DOHH2 (cell line): ENCODE measurements at regions not wholly inside any gene's neighbourhood (a gene's known extent, or its start where the extent isn't known, plus 50 kb on each side); places are given as distances from the start of the nearest gene placed in this dataset.

Experiments
- H3F3A ChIP-seq: fragments of 200-600 bp; sonication (generic), shearing (Covaris generic); 2 replicates; pipeline ENCODE4 v1.6.0; 2016; ENCODE audit warnings: antibody characterized with exemption, mild to moderate bottlenecking; ENCODE audit not compliant: control insufficient read depth, insufficient read depth
- H3K27ac ChIP-seq: fragments of 200-600 bp; sonication (generic); 2 replicates; pipeline ENCODE4 v1.5.1; 2014; ENCODE audit warnings: low read depth, mild to moderate bottlenecking, low read length, moderate library complexity
- H3K27me3 ChIP-seq: fragments of 200-600 bp; sonication (generic); 2 replicates; pipeline ENCODE4 v1.6.1; 2014; ENCODE audit warnings: mild to moderate bottlenecking, low read length, mixed read lengths; ENCODE audit not compliant: control insufficient read depth
- H3K36me3 ChIP-seq: fragments of 200-600 bp; sonication (generic); 2 replicates; pipeline ENCODE4 v1.6.1; 2014; ENCODE audit warnings: mild to moderate bottlenecking, low read length, moderate library complexity, mixed read lengths; ENCODE audit not compliant: control insufficient read depth
- H3K4me1 ChIP-seq: fragments of 200-600 bp; sonication (generic); 2 replicates; pipeline ENCODE4 v1.6.1; 2014; ENCODE audit warnings: mild to moderate bottlenecking, low read length, mixed read lengths; ENCODE audit not compliant: control insufficient read depth
- H3K4me2 ChIP-seq: fragments of 200-600 bp; sonication (generic); 2 replicates; pipeline ENCODE4 v1.6.0; 2014; ENCODE audit warnings: mild to moderate bottlenecking, low read length, moderate library complexity
- H3K4me3 ChIP-seq: fragments of 200-600 bp; sonication (generic); 2 replicates; pipeline ENCODE4 v1.5.1; 2014; ENCODE audit warnings: mild to moderate bottlenecking, low read length, mixed read lengths
- H3K79me2 ChIP-seq: fragments of 200-600 bp; sonication (generic); 2 replicates; pipeline ENCODE4 v1.6.1; 2014; ENCODE audit warnings: mild to moderate bottlenecking, low read length, mixed read lengths; ENCODE audit not compliant: control insufficient read depth
- H3K9me2 ChIP-seq: fragments of 200-600 bp; sonication (generic); replicated peaks from 2 replicates; pipeline ENCODE4 v1.6.1; 2014; ENCODE audit warnings: mild to moderate bottlenecking, low read length, mixed read lengths; ENCODE audit not compliant: control insufficient read depth
- H3K9me3 ChIP-seq: fragments of 200-600 bp; sonication (generic); 2 replicates; pipeline ENCODE4 v1.6.1; 2014; ENCODE audit warnings: antibody characterized with exemption, low read length, mixed read lengths; ENCODE audit not compliant: control insufficient read depth, insufficient read depth
- H4K20me1 ChIP-seq: fragments of 200-600 bp; sonication (generic); 2 replicates; pipeline ENCODE4 v1.6.0; 2014; ENCODE audit warnings: low read depth, mild to moderate bottlenecking, antibody characterized with exemption, low read length, moderate library complexity; ENCODE audit not compliant: control insufficient read depth, insufficient read depth
- CTCF ChIP-seq: fragments of 200-600 bp; sonication (generic); IDR thresholded peaks from one replicate; pipeline ENCODE4 v1.5.1; 2014; ENCODE audit warnings: antibody characterized with exemption, mild to moderate bottlenecking, low read depth, low read length; ENCODE audit not compliant: poor library complexity, severe bottlenecking
- EZH2phosphoT487 ChIP-seq: fragments of 200-600 bp; sonication (generic); IDR thresholded peaks from 2 replicates; pipeline ENCODE4 v1.6.1; 2017; ENCODE audit warnings: borderline replicate concordance, mild to moderate bottlenecking, antibody characterized with exemption, low read length, moderate library complexity, mixed read lengths

DNA sequence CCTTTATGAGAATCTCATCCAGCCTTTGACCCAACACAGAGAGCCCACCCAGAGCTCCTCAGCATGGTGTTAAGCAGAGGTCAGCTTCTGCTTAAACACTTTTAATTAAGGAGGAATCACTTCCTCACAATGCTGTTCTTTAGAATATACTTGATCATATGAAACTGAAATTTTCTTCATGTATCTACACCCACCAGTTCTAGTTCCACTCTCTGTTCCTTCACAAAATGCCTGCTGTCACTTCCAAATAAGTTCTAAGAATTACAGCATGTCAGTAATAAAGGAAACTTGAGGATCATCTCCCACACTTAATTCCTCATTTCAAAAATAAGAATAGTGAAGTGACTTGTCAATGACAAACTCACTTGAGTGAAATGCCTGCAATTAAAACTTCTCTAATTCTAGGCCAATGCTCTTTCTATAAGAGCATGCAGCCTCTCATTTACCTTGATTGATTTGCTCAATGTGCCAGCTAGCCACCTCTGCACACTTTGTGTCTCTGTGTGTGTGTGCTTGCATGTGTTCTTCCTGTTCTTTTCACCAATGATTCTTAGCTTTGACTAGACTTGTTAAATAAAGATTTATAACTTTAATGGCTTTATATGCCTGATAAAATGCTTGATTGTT is 356.3 kb downstream of the PLPP3 start:
- no peaks in the 10 kb centered on the region for H4K20me1 ChIP-seq
- no peaks in the 10 kb centered on the region for H3K9me3 ChIP-seq
- H3K36me3 ChIP-seq, result no peaks in the 10 kb centered on the region
- no peaks in the 10 kb centered on the region for H3K9me2 ChIP-seq
- no peak overlapping the region for H3K27ac ChIP-seq
- no peaks in the 10 kb centered on the region for H3F3A ChIP-seq
- TF ChIP-seq EZH2phosphoT487 (no peak), CTCF (no peak)
- H3K27me3 ChIP-seq, result no peaks in the 10 kb centered on the region
- H3K4me2 ChIP-seq, result no peak overlapping the region
- no peak overlapping the region for H3K4me3 ChIP-seq
- H3K4me1 ChIP-seq, result no peaks in the 10 kb centered on the region
- H3K79me2 ChIP-seq, result no peaks in the 10 kb centered on the region

GRCh38 chr1:56220021-56220420 is 359.3 kb downstream of the PLPP3 start:
- no peak overlapping the region for H3K4me2 ChIP-seq
- H3K4me1 ChIP-seq, result no peaks in the 10 kb centered on the region
- H3F3A ChIP-seq, result no peaks in the 10 kb centered on the region
- H3K36me3 ChIP-seq, result no peaks in the 10 kb centered on the region
- no peaks in the 10 kb centered on the region for H3K9me2 ChIP-seq
- H4K20me1 ChIP-seq, result no peaks in the 10 kb centered on the region
- H3K9me3 ChIP-seq, result no peaks in the 10 kb centered on the region
- no peak overlapping the region for H3K27ac ChIP-seq
- no peak overlapping the region for H3K4me3 ChIP-seq
- H3K79me2 ChIP-seq, result no peaks in the 10 kb centered on the region
- no peak for TF ChIP-seq CTCF
- TF ChIP-seq EZH2phosphoT487, result no peak
- no peaks in the 10 kb centered on the region for H3K27me3 ChIP-seq

GRCh38 chr1:56218023-56218422 is 361.3 kb downstream of the PLPP3 start:
- no peak for TF ChIP-seq EZH2phosphoT487
- TF ChIP-seq CTCF, result no peak
- Histone ChIP-seq H3K4me3 (no peak overlapping the region), H3K9me2 (no peaks in the 10 kb centered on the region), H3K27ac (no peak overlapping the region), H3K4me2 (no peak overlapping the region), H3K27me3 (no peaks in the 10 kb centered on the region), H3F3A (no peaks in the 10 kb centered on the region), H4K20me1 (no peaks in the 10 kb centered on the region), H3K9me3 (no peaks in the 10 kb centered on the region), H3K79me2 (no peaks in the 10 kb centered on the region), H3K4me1 (no peaks in the 10 kb centered on the region), H3K36me3 (no peaks in the 10 kb centered on the region)

DNA sequence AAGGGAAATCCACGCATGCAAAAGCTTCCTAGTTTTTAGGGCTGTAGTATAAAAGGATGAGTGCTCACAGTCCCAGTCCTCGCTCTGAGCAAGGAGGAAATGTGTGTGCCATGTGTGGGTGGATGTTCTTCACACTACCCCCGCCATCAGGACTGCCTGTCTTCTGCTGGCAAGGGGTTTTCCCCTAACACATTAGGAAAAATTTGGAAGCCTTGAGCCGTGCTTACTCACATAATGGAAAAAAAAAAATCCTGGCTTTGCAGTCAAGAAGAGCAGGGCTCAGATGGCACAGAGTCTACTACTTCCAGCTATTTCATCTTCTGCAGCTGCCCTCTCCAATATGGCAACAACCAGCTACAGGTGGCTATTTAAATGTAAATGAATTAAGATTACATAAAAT is 363.1 kb downstream of the PLPP3 start:
- H3F3A ChIP-seq, result no peaks in the 10 kb centered on the region
- no peaks in the 10 kb centered on the region for H3K9me3 ChIP-seq
- no peaks in the 10 kb centered on the region for H3K36me3 ChIP-seq
- no peak for TF ChIP-seq EZH2phosphoT487
- TF ChIP-seq CTCF, result no peak
- H3K27me3 ChIP-seq, result no peaks in the 10 kb centered on the region
- H3K4me3 ChIP-seq, result no peak overlapping the region
- H3K4me1 ChIP-seq, result no peaks in the 10 kb centered on the region
- H3K79me2 ChIP-seq, result no peaks in the 10 kb centered on the region
- H3K4me2 ChIP-seq, result no peak overlapping the region
- no peaks in the 10 kb centered on the region for H4K20me1 ChIP-seq
- no peaks in the 10 kb centered on the region for H3K9me2 ChIP-seq
- no peak overlapping the region for H3K27ac ChIP-seq
